Glomerular visceral epithelial cell (primary cell): ENCODE measurements at regions not wholly inside any gene's neighbourhood (a gene's known extent, or its start where the extent isn't known, plus 50 kb on each side); places are given as distances from the start of the nearest gene placed in this dataset.
A peak's percentile ranks its signal among the peaks of the same experiment; 100 is the strongest.
"Not testable (repeated sequence)": the region's sequence is repeated elsewhere in the genome, so short reads cannot be mapped to it uniquely, and the experiment has no call there.

Source experiments
- DNase-seq: peaks from one replicate; pipeline ENCODE4 v3.0.0-alpha.2; 2016; ENCODE audit errors: extremely low spot score

- DNase-seq, result no peak
Measured at GRCh38 chr13:70518081-70518480, 409.8 kb upstream of the KLHL1 start.

GRCh38 chr13:70516226-70516625, 408.0 kb upstream of the KLHL1 start:
- no peak for DNase-seq

GRCh38 chr13:70511861-70512417, 403.7 kb upstream of the KLHL1 start:
- DNase-seq, result not testable (repeated sequence)

- no peak for DNase-seq
Measured at GRCh38 chr13:70505809-70506208, 397.6 kb upstream of the KLHL1 start.

GRCh38 chr13:70502944-70503343, 394.7 kb upstream of the KLHL1 start:
- no peak for DNase-seq

- no peak for DNase-seq
Measured at GRCh38 chr13:70490320-70490935, 382.2 kb upstream of the KLHL1 start.

GRCh38 chr13:70484931-70485330, 376.7 kb upstream of the KLHL1 start:
- no peak for DNase-seq

GRCh38 chr13:70483599-70484276, 375.5 kb upstream of the KLHL1 start:
- DNase-seq, result no peak

- no peak for DNase-seq
Measured at GRCh38 chr13:70473907-70474306, 365.7 kb upstream of the KLHL1 start.

- no peak for DNase-seq
Measured at GRCh38 chr13:70469077-70469476, 360.8 kb upstream of the KLHL1 start.

GRCh38 chr13:70457474-70457873, 349.2 kb upstream of the KLHL1 start:
- DNase-seq, result peak; percentile 6

GRCh38 chr13:70448820-70449219, 340.6 kb upstream of the KLHL1 start:
- DNase-seq, result no peak

GRCh38 chr13:70432276-70432805, 324.1 kb upstream of the KLHL1 start:
- no peak for DNase-seq

GRCh38 chr13:70430256-70430655, 322.0 kb upstream of the KLHL1 start:
- DNase-seq, result no peak

- no peak for DNase-seq
Measured at GRCh38 chr13:70424928-70425327, 316.7 kb upstream of the KLHL1 start.

GRCh38 chr13:70424428-70424827, 316.2 kb upstream of the KLHL1 start:
- DNase-seq, result no peak

GRCh38 chr13:70415136-70415535, 306.9 kb upstream of the KLHL1 start:
- DNase-seq, result no peak

- no peak for DNase-seq
Measured at GRCh38 chr13:70408865-70409264, 300.6 kb upstream of the KLHL1 start.

- DNase-seq, result no peak
Measured at GRCh38 chr13:70407486-70407885, 299.2 kb upstream of the KLHL1 start.

- no peak for DNase-seq
Measured at GRCh38 chr13:70405266-70405665, 297.0 kb upstream of the KLHL1 start.

GRCh38 chr13:70394031-70394548, 285.8 kb upstream of the KLHL1 start:
- no peak for DNase-seq

- DNase-seq, result no peak
Measured at GRCh38 chr13:70391678-70392077, 283.4 kb upstream of the KLHL1 start.

GRCh38 chr13:70390968-70391367, 282.7 kb upstream of the KLHL1 start:
- no peak for DNase-seq
